ENCODE measurements at regions not wholly inside any gene's neighbourhood (a gene's known extent, or its start where the extent isn't known, plus 50 kb on each side); places are given as distances from the start of the nearest gene placed in this dataset.
"Not testable (repeated sequence)": the region's sequence is repeated elsewhere in the genome, so short reads cannot be mapped to it uniquely, and the experiment has no call there.

GRCh38 chr7:121621937-121622336, 225.8 kb upstream of the FAM3C start:
- Histone ChIP-seq H3K4me3 (ENCODE audit: low read depth, low read length) (no peak overlapping the region), H3K27ac (ENCODE audit: low read depth, low read length) (no peak overlapping the region), H3K9ac (ENCODE audit: low read length) (no peak overlapping the region), H3K27me3 (ENCODE audit: control insufficient read depth, insufficient read depth, low read length) (no peaks in the 10 kb centered on the region), H3K9me3 (ENCODE audit: control insufficient read depth, insufficient read depth, low read depth, low read length) (peaks cover 8% of the 10 kb centered on the region; the same call in 1 of the 2 replicates), H3K4me1 (ENCODE audit: control insufficient read depth, insufficient read depth, low read length) (no peaks in the 10 kb centered on the region; the same call in 1 of the 2 replicates), H3K36me3 (ENCODE audit: control insufficient read depth, insufficient read depth, low read length) (no peaks in the 10 kb centered on the region)

- Histone ChIP-seq H3K9me3 (ENCODE audit: control insufficient read depth, insufficient read depth, low read depth, low read length) (peaks cover 8% of the 10 kb centered on the region; the same call in 1 of the 2 replicates), H3K4me3 (ENCODE audit: low read depth, low read length) (no peak overlapping the region), H3K27me3 (ENCODE audit: control insufficient read depth, insufficient read depth, low read length) (no peaks in the 10 kb centered on the region), H3K9ac (ENCODE audit: low read length) (no peak overlapping the region), H3K4me1 (ENCODE audit: control insufficient read depth, insufficient read depth, low read length) (no peaks in the 10 kb centered on the region; the same call in 1 of the 2 replicates), H3K27ac (ENCODE audit: low read depth, low read length) (no peak overlapping the region), H3K36me3 (ENCODE audit: control insufficient read depth, insufficient read depth, low read length) (no peaks in the 10 kb centered on the region)
These were observed 225.0 kb upstream of the FAM3C start for GRCh38 chr7:121620953-121621606.

- Histone ChIP-seq H3K9me3 (ENCODE audit: control insufficient read depth, insufficient read depth, low read depth, low read length) (peaks cover 8% of the 10 kb centered on the region; the same call in 1 of the 2 replicates), H3K9ac (ENCODE audit: low read length) (no peak overlapping the region), H3K36me3 (ENCODE audit: control insufficient read depth, insufficient read depth, low read length) (no peaks in the 10 kb centered on the region), H3K27me3 (ENCODE audit: control insufficient read depth, insufficient read depth, low read length) (no peaks in the 10 kb centered on the region), H3K4me1 (ENCODE audit: control insufficient read depth, insufficient read depth, low read length) (no peaks in the 10 kb centered on the region; the same call in 1 of the 2 replicates), H3K4me3 (ENCODE audit: low read depth, low read length) (no peak overlapping the region), H3K27ac (ENCODE audit: low read depth, low read length) (no peak overlapping the region)
These were observed 224.1 kb upstream of the FAM3C start for GRCh38 chr7:121620206-121620605.

GRCh38 chr7:121618182-121618581, 222.1 kb upstream of the FAM3C start:
- H3K4me3 ChIP-seq (ENCODE audit: low read depth, low read length) = no peak overlapping the region
- H3K4me1 ChIP-seq (ENCODE audit: control insufficient read depth, insufficient read depth, low read length) = no peaks in the 10 kb centered on the region; the same call in 1 of the 2 replicates
- no peaks in the 10 kb centered on the region for H3K27me3 ChIP-seq (ENCODE audit: control insufficient read depth, insufficient read depth, low read length)
- H3K36me3 ChIP-seq (ENCODE audit: control insufficient read depth, insufficient read depth, low read length) = no peaks in the 10 kb centered on the region
- H3K9ac ChIP-seq (ENCODE audit: low read length) = no peak overlapping the region
- no peak overlapping the region for H3K27ac ChIP-seq (ENCODE audit: low read depth, low read length)
- peaks cover 8% of the 10 kb centered on the region; the same call in 1 of the 2 replicates for H3K9me3 ChIP-seq (ENCODE audit: control insufficient read depth, insufficient read depth, low read depth, low read length)

- Histone ChIP-seq H3K4me1 (ENCODE audit: control insufficient read depth, insufficient read depth, low read length) (no peaks in the 10 kb centered on the region), H3K27ac (ENCODE audit: low read depth, low read length) (no peak overlapping the region), H3K27me3 (ENCODE audit: control insufficient read depth, insufficient read depth, low read length) (no peaks in the 10 kb centered on the region), H3K36me3 (ENCODE audit: control insufficient read depth, insufficient read depth, low read length) (no peaks in the 10 kb centered on the region), H3K9me3 (ENCODE audit: control insufficient read depth, insufficient read depth, low read depth, low read length) (no peaks in the 10 kb centered on the region), H3K4me3 (ENCODE audit: low read depth, low read length) (no peak overlapping the region), H3K9ac (ENCODE audit: low read length) (no peak overlapping the region)
These were observed 214.1 kb upstream of the FAM3C start for GRCh38 chr7:121610243-121610642.

- Histone ChIP-seq H3K36me3 (ENCODE audit: control insufficient read depth, insufficient read depth, low read length) (no peaks in the 10 kb centered on the region), H3K27ac (ENCODE audit: low read depth, low read length) (no peak overlapping the region), H3K4me3 (ENCODE audit: low read depth, low read length) (no peak overlapping the region), H3K27me3 (ENCODE audit: control insufficient read depth, insufficient read depth, low read length) (no peaks in the 10 kb centered on the region), H3K9me3 (ENCODE audit: control insufficient read depth, insufficient read depth, low read depth, low read length) (no peaks in the 10 kb centered on the region), H3K4me1 (ENCODE audit: control insufficient read depth, insufficient read depth, low read length) (peaks cover 9% of the 10 kb centered on the region; the same call in 1 of the 2 replicates), H3K9ac (ENCODE audit: low read length) (no peak overlapping the region)
These were observed 213.1 kb upstream of the FAM3C start for GRCh38 chr7:121609208-121609607.

GRCh38 chr7:121608785-121609184, 212.7 kb upstream of the FAM3C start:
- Histone ChIP-seq H3K27me3 (ENCODE audit: control insufficient read depth, insufficient read depth, low read length) (no peaks in the 10 kb centered on the region), H3K4me3 (ENCODE audit: low read depth, low read length) (no peak overlapping the region), H3K36me3 (ENCODE audit: control insufficient read depth, insufficient read depth, low read length) (no peaks in the 10 kb centered on the region), H3K9me3 (ENCODE audit: control insufficient read depth, insufficient read depth, low read depth, low read length) (no peaks in the 10 kb centered on the region), H3K4me1 (ENCODE audit: control insufficient read depth, insufficient read depth, low read length) (peaks cover 9% of the 10 kb centered on the region; the same call in 1 of the 2 replicates), H3K9ac (ENCODE audit: low read length) (no peak overlapping the region), H3K27ac (ENCODE audit: low read depth, low read length) (no peak overlapping the region)

GRCh38 chr7:121608183-121608582, 212.1 kb upstream of the FAM3C start:
- H3K4me3 ChIP-seq (ENCODE audit: low read depth, low read length); H3K27ac ChIP-seq (ENCODE audit: low read depth, low read length); H3K27me3 ChIP-seq (ENCODE audit: control insufficient read depth, insufficient read depth, low read length); H3K36me3 ChIP-seq (ENCODE audit: control insufficient read depth, insufficient read depth, low read length); H3K9ac ChIP-seq (ENCODE audit: low read length); H3K9me3 ChIP-seq (ENCODE audit: control insufficient read depth, insufficient read depth, low read depth, low read length); H3K4me1 ChIP-seq (ENCODE audit: control insufficient read depth, insufficient read depth, low read length): not testable (repeated sequence)

- Histone ChIP-seq H3K27ac (ENCODE audit: low read depth, low read length) (no peak overlapping the region), H3K27me3 (ENCODE audit: control insufficient read depth, insufficient read depth, low read length) (no peaks in the 10 kb centered on the region), H3K4me3 (ENCODE audit: low read depth, low read length) (no peak overlapping the region), H3K9me3 (ENCODE audit: control insufficient read depth, insufficient read depth, low read depth, low read length) (no peaks in the 10 kb centered on the region), H3K9ac (ENCODE audit: low read length) (no peak overlapping the region), H3K4me1 (ENCODE audit: control insufficient read depth, insufficient read depth, low read length) (peaks cover 9% of the 10 kb centered on the region; the same call in 1 of the 2 replicates), H3K36me3 (ENCODE audit: control insufficient read depth, insufficient read depth, low read length) (no peaks in the 10 kb centered on the region)
These were observed 209.2 kb upstream of the FAM3C start for GRCh38 chr7:121605317-121605680.

GRCh38 chr7:121604627-121605316, 208.7 kb upstream of the FAM3C start:
- no peak overlapping the region for H3K4me3 ChIP-seq (ENCODE audit: low read depth, low read length)
- no peak overlapping the region for H3K27ac ChIP-seq (ENCODE audit: low read depth, low read length)
- H3K4me1 ChIP-seq (ENCODE audit: control insufficient read depth, insufficient read depth, low read length) = peaks cover 9% of the 10 kb centered on the region; the same call in 1 of the 2 replicates
- no peak overlapping the region for H3K9ac ChIP-seq (ENCODE audit: low read length)
- H3K36me3 ChIP-seq (ENCODE audit: control insufficient read depth, insufficient read depth, low read length) = no peaks in the 10 kb centered on the region
- H3K9me3 ChIP-seq (ENCODE audit: control insufficient read depth, insufficient read depth, low read depth, low read length) = 0 out of 2 replicates have a peak, but pooled peaks cover 3% of the 10 kb centered on the region
- H3K27me3 ChIP-seq (ENCODE audit: control insufficient read depth, insufficient read depth, low read length) = no peaks in the 10 kb centered on the region

- Histone ChIP-seq H3K27me3 (ENCODE audit: control insufficient read depth, insufficient read depth, low read length) (no peaks in the 10 kb centered on the region), H3K27ac (ENCODE audit: low read depth, low read length) (no peak overlapping the region), H3K4me3 (ENCODE audit: low read depth, low read length) (no peak overlapping the region), H3K36me3 (ENCODE audit: control insufficient read depth, insufficient read depth, low read length) (no peaks in the 10 kb centered on the region), H3K9ac (ENCODE audit: low read length) (no peak overlapping the region), H3K9me3 (ENCODE audit: control insufficient read depth, insufficient read depth, low read depth, low read length) (0 out of 2 replicates have a peak, but pooled peaks cover 5% of the 10 kb centered on the region), H3K4me1 (ENCODE audit: control insufficient read depth, insufficient read depth, low read length) (peaks cover 9% of the 10 kb centered on the region; the same call in 1 of the 2 replicates)
These were observed 207.8 kb upstream of the FAM3C start for GRCh38 chr7:121603886-121604285.

Measured in HUES6 (cell line).